Neural cell (in vitro differentiated cells): ENCODE measurements at regions not wholly inside any gene's neighbourhood (a gene's known extent, or its start where the extent isn't known, plus 50 kb on each side); places are given as distances from the start of the nearest gene placed in this dataset.

Source experiments
- H2AFZ ChIP-seq: fragments of 200-600, 300-800 bp; sonication (generic), shearing (Covaris generic); 2 replicates; pipeline ENCODE4 v1.6.0; 2014; ENCODE audit warnings: low read depth, mild to moderate bottlenecking, antibody characterized with exemption, low read length, moderate library complexity
- H3F3A ChIP-seq: fragments of 200-600 bp; shearing (Covaris generic); 2 replicates; pipeline ENCODE4 v1.6.1; 2016; ENCODE audit warnings: mild to moderate bottlenecking, moderate library complexity, mixed read lengths, antibody characterized with exemption, low read length; ENCODE audit not compliant: insufficient read depth, poor library complexity, severe bottlenecking
- H3K27ac ChIP-seq: fragments of 200-600, 300-800 bp; sonication (generic), shearing (Covaris generic); 2 replicates; pipeline ENCODE4 v1.5.1; 2014; ENCODE audit warnings: mild to moderate bottlenecking, low read length, moderate library complexity
- H3K27me3 ChIP-seq: fragments of 300-800, 200-600 bp; sonication (generic), shearing (Covaris generic); 2 replicates; pipeline ENCODE4 v1.6.0; 2014; ENCODE audit warnings: mild to moderate bottlenecking, low read depth, low read length, moderate library complexity; ENCODE audit not compliant: insufficient read depth
- H3K36me3 ChIP-seq: fragments of 300-800, 200-600 bp; sonication (generic), shearing (Covaris generic); 2 replicates; pipeline ENCODE4 v1.5.1; 2014; ENCODE audit warnings: mild to moderate bottlenecking, antibody characterized with exemption, low read length, moderate library complexity; ENCODE audit not compliant: insufficient read depth
- H3K4me2 ChIP-seq: fragments of 300-800, 200-600 bp; sonication (generic), shearing (Covaris generic); 2 replicates; pipeline ENCODE4 v1.6.0; 2014; ENCODE audit warnings: mild to moderate bottlenecking, low read length
- H3K4me3 ChIP-seq: fragments of 300-800, 200-600 bp; sonication (generic), shearing (Covaris generic); 2 replicates; pipeline ENCODE4 v1.5.1; 2014; ENCODE audit warnings: mild to moderate bottlenecking, low read length, moderate library complexity
- H3K79me2 ChIP-seq: fragments of 200-600 bp; shearing (Covaris generic); replicated peaks from 2 replicates; pipeline ENCODE4 v1.6.0; 2014; ENCODE audit warnings: mild to moderate bottlenecking, low read length, moderate library complexity; ENCODE audit not compliant: insufficient read depth
- H3K9ac ChIP-seq: fragments of 300-800, 200-600 bp; sonication (generic), shearing (Covaris generic); 2 replicates; pipeline ENCODE4 v1.6.1; 2016; ENCODE audit warnings: mild to moderate bottlenecking, low read length, mixed read lengths
- H3K9me2 ChIP-seq: fragments of 200-600 bp; shearing (Covaris generic); 2 replicates; pipeline ENCODE4 v1.6.1; 2016; ENCODE audit warnings: mild to moderate bottlenecking, low read length, mixed read lengths; ENCODE audit not compliant: insufficient read depth
- H3K9me3 ChIP-seq: fragments of 200-600, 300-800 bp; sonication (generic), shearing (Covaris generic); 2 replicates; pipeline ENCODE4 v1.6.1; 2016; ENCODE audit warnings: mild to moderate bottlenecking, mixed run types, low read length, moderate library complexity, mixed read lengths
- H4K20me1 ChIP-seq: fragments of 200-600 bp; shearing (Covaris generic); 2 replicates; pipeline ENCODE4 v1.6.1; 2016; ENCODE audit warnings: mild to moderate bottlenecking, mixed run types; ENCODE audit not compliant: insufficient read depth
- CTCF ChIP-seq: fragments of 450-650 bp; IDR thresholded peaks from 2 replicates; pipeline ENCODE4 v1.5.1; 2014; ENCODE audit warnings: antibody characterized with exemption, mild to moderate bottlenecking, moderate library complexity; ENCODE audit not compliant: poor library complexity, severe bottlenecking
- EP300 ChIP-seq: fragments of 450-650 bp; conservative IDR thresholded peaks from 2 replicates; pipeline ENCODE4 v1.6.1; 2014; ENCODE audit warnings: antibody characterized with exemption, mild to moderate bottlenecking, moderate library complexity; ENCODE audit not compliant: poor library complexity, severe bottlenecking
- EZH2 ChIP-seq: fragments of 200-600, 300-800 bp; shearing (Covaris generic), sonication (generic); IDR thresholded peaks from 2 replicates; pipeline ENCODE4 v1.6.1; 2014; ENCODE audit warnings: antibody characterized with exemption, low read length, borderline replicate concordance, mild to moderate bottlenecking; ENCODE audit not compliant: insufficient read depth, poor library complexity, severe bottlenecking
- MXI1 ChIP-seq: fragments of 450-650 bp; conservative IDR thresholded peaks from 2 replicates; pipeline ENCODE4 v1.6.1; 2014; ENCODE audit warnings: antibody characterized with exemption, mild to moderate bottlenecking; ENCODE audit not compliant: poor library complexity, severe bottlenecking
- POLR2AphosphoS5 ChIP-seq: IDR thresholded peaks from 2 replicates; pipeline ENCODE4 v1.6.1; 2012
- RAD21 ChIP-seq: fragments of 450-650 bp; conservative IDR thresholded peaks from 2 replicates; pipeline ENCODE4 v1.6.1; 2014; ENCODE audit warnings: antibody characterized with exemption, mild to moderate bottlenecking, moderate library complexity
- REST ChIP-seq: IDR thresholded peaks from 2 replicates; pipeline ENCODE4 v1.6.1; 2012; ENCODE audit warnings: borderline replicate concordance
- SMC3 ChIP-seq: fragments of 450-650 bp; conservative IDR thresholded peaks from 2 replicates; pipeline ENCODE4 v1.6.1; 2014; ENCODE audit warnings: antibody characterized with exemption, mild to moderate bottlenecking, moderate library complexity; ENCODE audit not compliant: poor library complexity
- TAF1 ChIP-seq: IDR thresholded peaks from 2 replicates; pipeline ENCODE4 v1.6.1; 2012; ENCODE audit warnings: low read depth

- TF ChIP-seq CTCF: no peak
Observed at GRCh38 chr2:235162837-235163197, 211.0 kb downstream of the SH3BP4 start (continued).

GRCh38 chr2:235165136-235165535, 213.3 kb downstream of the SH3BP4 start:
- no peaks in the 10 kb centered on the region for H3K27me3 ChIP-seq
- no peaks in the 10 kb centered on the region for H3K9me3 ChIP-seq
- no peak overlapping the region for H3K9ac ChIP-seq
- no peaks in the 10 kb centered on the region for H3F3A ChIP-seq
- H3K4me3 ChIP-seq: no peak overlapping the region
- no peak overlapping the region for H2AFZ ChIP-seq
- no peaks in the 10 kb centered on the region for H3K79me2 ChIP-seq
- TF ChIP-seq CTCF (no peak), TAF1 (no peak), REST (no peak), RAD21 (no peak), SMC3 (no peak), EZH2 (no peak), MXI1 (no peak), EP300 (no peak), POLR2AphosphoS5 (no peak)
- no peaks in the 10 kb centered on the region for H3K36me3 ChIP-seq
- H4K20me1 ChIP-seq: no peaks in the 10 kb centered on the region
- H3K9me2 ChIP-seq: no peaks in the 10 kb centered on the region
- H3K4me2 ChIP-seq: no peak overlapping the region
- no peak overlapping the region for H3K27ac ChIP-seq

GRCh38 chr2:235165631-235166030, 213.8 kb downstream of the SH3BP4 start:
- no peaks in the 10 kb centered on the region for H3K27me3 ChIP-seq
- no peak overlapping the region for H3K4me3 ChIP-seq
- H3K27ac ChIP-seq: no peak overlapping the region
- no peak overlapping the region for H2AFZ ChIP-seq
- H3K4me2 ChIP-seq: no peak overlapping the region
- no peaks in the 10 kb centered on the region for H3K9me2 ChIP-seq
- no peaks in the 10 kb centered on the region for H3K79me2 ChIP-seq
- no peaks in the 10 kb centered on the region for H3K9me3 ChIP-seq
- no peaks in the 10 kb centered on the region for H3F3A ChIP-seq
- H3K36me3 ChIP-seq: no peaks in the 10 kb centered on the region
- TF ChIP-seq REST: no peak
- TF ChIP-seq POLR2AphosphoS5: no peak
- TF ChIP-seq EZH2: no peak
- no peak for TF ChIP-seq TAF1
- no peak for TF ChIP-seq CTCF
- TF ChIP-seq MXI1: no peak
- no peak for TF ChIP-seq RAD21
- TF ChIP-seq SMC3: no peak
- no peak for TF ChIP-seq EP300
- no peaks in the 10 kb centered on the region for H4K20me1 ChIP-seq
- no peak overlapping the region for H3K9ac ChIP-seq
